IMR-90 (cell line): ENCODE measurements at regions not wholly inside any gene's neighbourhood (a gene's known extent, or its start where the extent isn't known, plus 50 kb on each side); places are given as distances from the start of the nearest gene placed in this dataset.

ENCODE experiments used
- ATAC-seq: fragments of 200-7000 bp; cut with Tn5 transposase; 2 replicates; pipeline ENCODE4 v1.9.1; 2020; ENCODE audit warnings: low read depth, mild to moderate bottlenecking, moderate library complexity
- BruUV-seq: library from RNA; stranded (reverse); fragments of 400-500 nt; replicated peaks from 2 replicates; lab custom pipeline; 2021; lab: Mats Ljungman, UMichigan
- CTCF ChIA-PET: fragments of 300-600 bp; formaldehyde crosslinking; extraction: SDS; loops from one replicate; lab custom pipeline; 2021; ENCODE audit warnings: antibody characterized with exemption; lab: Yijun Ruan, JAX
- POLR2A ChIA-PET: fragments of 300-600 bp; sonication (Branson Sonifier 250); formaldehyde crosslinking; loops from one replicate; lab custom pipeline; 2022; ENCODE audit warnings: antibody characterized with exemption; ENCODE audit not compliant: unreplicated experiment; lab: Charles Lee
- DNase-seq: peaks from one replicate; pipeline ENCODE4 v3.0.0; 2013
- H2AFZ ChIP-seq: replicated peaks from 2 replicates; pipeline ENCODE3; 2013; ENCODE audit warnings: low read length, mild to moderate bottlenecking; ENCODE audit not compliant: poor library complexity
- H2AK5ac ChIP-seq: 2 replicates; pipeline ENCODE4 v1.6.1; 2013; ENCODE audit warnings: low read depth, low read length, inconsistent platforms
- H2AK9ac ChIP-seq: replicated peaks from 2 replicates; pipeline ENCODE3; 2013; ENCODE audit warnings: mild to moderate bottlenecking, low read depth, low read length, moderate library complexity; ENCODE audit not compliant: poor library complexity
- H2BK120ac ChIP-seq: 2 replicates; pipeline ENCODE4 v1.6.1; 2013; ENCODE audit warnings: low read depth, low read length, inconsistent platforms
- H2BK15ac ChIP-seq: 3 replicates; pipeline ENCODE4 v1.6.1; 2013; ENCODE audit warnings: low read depth, low read length, inconsistent platforms
- H2BK20ac ChIP-seq: 2 replicates; pipeline ENCODE4 v1.6.1; 2013; ENCODE audit warnings: low read depth, mild to moderate bottlenecking, inconsistent platforms, low read length, moderate library complexity
- H2BK5ac ChIP-seq: 2 replicates; pipeline ENCODE4 v1.6.1; 2013; ENCODE audit warnings: mild to moderate bottlenecking, low read depth, low read length, inconsistent platforms; ENCODE audit not compliant: poor library complexity, severe bottlenecking
- H3K14ac ChIP-seq: replicated peaks from 2 replicates; pipeline ENCODE4 v1.6.1; 2013; ENCODE audit warnings: low read depth, low read length, inconsistent platforms
- H3K18ac ChIP-seq: 2 replicates; pipeline ENCODE4 v1.6.1; 2013; ENCODE audit warnings: low read depth, low read length, control low read depth
- H3K23ac ChIP-seq: 2 replicates; pipeline ENCODE4 v1.6.1; 2013; ENCODE audit warnings: low read depth, low read length, inconsistent platforms
- H3K27ac ChIP-seq: 2 replicates; pipeline ENCODE4 v1.5.1; 2013; ENCODE audit warnings: mild to moderate bottlenecking, control low read depth, low read length; ENCODE audit not compliant: insufficient read depth
- H3K27me3 ChIP-seq: 2 replicates; pipeline ENCODE4 v1.6.1; 2013; ENCODE audit warnings: low read length; ENCODE audit not compliant: control insufficient read depth, insufficient read depth
- H3K36me3 ChIP-seq: 2 replicates; pipeline ENCODE4 v1.6.1; 2013; ENCODE audit warnings: low read length, mixed read lengths; ENCODE audit not compliant: control insufficient read depth, insufficient read depth
- H3K4ac ChIP-seq: 2 replicates; pipeline ENCODE4 v1.6.1; 2013; ENCODE audit warnings: low read depth, low read length, inconsistent platforms
- H3K4me1 ChIP-seq: 2 replicates; pipeline ENCODE4 v1.6.1; 2013; ENCODE audit warnings: low read length, mixed read lengths; ENCODE audit not compliant: control insufficient read depth, insufficient read depth
- H3K4me2 ChIP-seq: 2 replicates; pipeline ENCODE4 v1.6.1; 2013; ENCODE audit warnings: low read depth, mild to moderate bottlenecking, control low read depth, low read length, moderate library complexity
- H3K4me3 ChIP-seq: 2 replicates; pipeline ENCODE4 v1.5.1; 2013; ENCODE audit warnings: low read depth, mild to moderate bottlenecking, control low read depth, low read length, moderate library complexity; ENCODE audit not compliant: insufficient read depth
- H3K56ac ChIP-seq: 2 replicates; pipeline ENCODE4 v1.6.1; 2013; ENCODE audit warnings: low read length, inconsistent platforms; ENCODE audit not compliant: insufficient read depth; ENCODE audit errors: extremely low read depth
- H3K79me1 ChIP-seq, 2 experiments: 2 replicates each; pipeline ENCODE4 v1.6.1; 2013; ENCODE audit warnings: low read length in 2 of 2, inconsistent platforms in 1 of 2, low read depth in 1 of 2
- H3K9ac ChIP-seq: 2 replicates; pipeline ENCODE4 v1.6.1; 2013; ENCODE audit warnings: low read depth, low read length, control low read depth
- H3K9me1 ChIP-seq: 2 replicates; pipeline ENCODE4 v1.6.1; 2013; ENCODE audit warnings: low read length, inconsistent platforms; ENCODE audit not compliant: insufficient read depth
- H3K9me3 ChIP-seq: 2 replicates; pipeline ENCODE4 v1.6.1; 2013; ENCODE audit warnings: low read length; ENCODE audit not compliant: control insufficient read depth, insufficient read depth
- H4K20me1 ChIP-seq: 2 replicates; pipeline ENCODE4 v1.6.1; 2013; ENCODE audit warnings: low read length, inconsistent platforms; ENCODE audit not compliant: insufficient read depth
- H4K5ac ChIP-seq: 2 replicates; pipeline ENCODE4 v1.6.1; 2013; ENCODE audit warnings: mild to moderate bottlenecking, low read depth, low read length, control low read depth
- H4K8ac ChIP-seq, 2 experiments: 2 replicates each; pipeline ENCODE4 v1.6.1; 2013; ENCODE audit warnings: low read depth in 2 of 2, low read length in 2 of 2, control low read depth in 1 of 2, inconsistent platforms in 1 of 2
- H4K91ac ChIP-seq: 2 replicates; pipeline ENCODE4 v1.6.1; 2013; ENCODE audit warnings: low read depth, low read length, inconsistent platforms; ENCODE audit not compliant: insufficient read depth
- FOS ChIP-seq: fragments of 150-350 bp; IDR thresholded peaks from 2 replicates; pipeline ENCODE4 v1.6.1; 2016; ENCODE audit warnings: low read depth, low read length
- RAD21 ChIP-seq: IDR thresholded peaks from 2 replicates; pipeline ENCODE4 v1.6.1; 2012; ENCODE audit warnings: low read length, improper control_type of control experiment
- whole genome bisulfite sequencing, 2 experiments: methylation state at CpG; one replicate each; pipeline versions ENCODE4 v1.1.5 to v1.1.7; 2013; ENCODE audit warnings: missing lambda C conversion rate in 2 of 2; ENCODE audit not compliant: insufficient read length in 1 of 2; ENCODE audit errors: extremely low coverage in 2 of 2; 5-methylcytosine and 5-hydroxymethylcytosine counted together
- dilution Hi-C: fragments of 300-500 bp; cut with HindIII; formaldehyde crosslinking; loops from one replicate; pipeline ENCODE4 v1.14.3; 2018; ENCODE audit warnings: low sequenced_read_pairs; ENCODE audit not compliant: unreplicated experiment
- in situ Hi-C: fragments of 300-500 bp; cut with MboI; formaldehyde crosslinking; loops from 3 replicates; pipeline ENCODE4 v1.14.3; 2019; ENCODE audit warnings: low sequenced_read_pairs, inconsistent platforms, mixed read lengths
- intact Hi-C: fragments of 100-400 bp; cut with micrococcal nuclease; formaldehyde crosslinking; loops from 2 replicates; pipeline ENCODE4 v1.10.0; 2022

DNA sequence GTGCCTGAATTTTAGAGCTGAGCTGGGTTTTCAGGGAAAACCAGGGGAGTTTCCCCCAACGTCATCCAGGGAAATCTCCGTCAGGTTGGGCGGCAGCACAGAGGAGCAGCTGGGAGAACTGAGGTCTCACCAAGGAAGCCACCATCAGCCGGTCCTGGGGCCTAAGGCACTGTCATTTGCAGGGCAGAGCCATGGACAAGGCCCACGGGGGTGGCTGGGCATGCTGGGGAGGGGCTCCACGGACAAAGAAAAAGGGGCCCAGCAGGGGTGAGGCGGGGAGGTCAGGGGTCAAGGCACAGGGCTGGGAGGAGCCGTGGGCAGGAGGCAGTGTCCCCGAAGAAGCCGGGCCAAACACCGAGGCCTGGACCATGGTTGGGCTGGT, 109.8 kb downstream of the HMX1 start:
- 0% methylated on average over 1 of the region's 11 CpGs; no CpG with 5 or more reads in 1 of the 2 experiments for WGBS, 2 experiments
- no peak overlapping the region for H3K4ac ChIP-seq
- no peak overlapping the region for H4K8ac ChIP-seq
- no peak overlapping the region for H2BK5ac ChIP-seq
- H3K4me2 ChIP-seq = no peak overlapping the region
- H2BK15ac ChIP-seq = no peak overlapping the region
- intact Hi-C loops (no loop called here), in situ Hi-C loops (no loop called here), dilution Hi-C loops (no loop called here)
- no peak overlapping the region for H3K23ac ChIP-seq
- H3K18ac ChIP-seq = no peak overlapping the region
- POLR2A ChIA-PET = no interaction called here
- no peak overlapping the region for H2BK20ac ChIP-seq
- H2AFZ ChIP-seq = no peak overlapping the region
- TF ChIP-seq FOS (no peak), RAD21 (no peak)
- CTCF ChIA-PET = no interaction called here
- H3K9me1 ChIP-seq = no peaks in the 10 kb centered on the region
- no peak overlapping the region for H2BK120ac ChIP-seq
- H3K9ac ChIP-seq = no peak overlapping the region
- no peak for DNase-seq
- BruUV-seq = no TSS peak
- no peak for ATAC-seq
- no peaks in the 10 kb centered on the region for H3K79me1 ChIP-seq
- H3K4me1 ChIP-seq = no peaks in the 10 kb centered on the region
- H3K36me3 ChIP-seq = no peaks in the 10 kb centered on the region
- H3K4me3 ChIP-seq = no peak overlapping the region
- H4K20me1 ChIP-seq = no peaks in the 10 kb centered on the region
- peaks cover 3% of the 10 kb centered on the region for H3K9me3 ChIP-seq
- no peak overlapping the region for H2AK5ac ChIP-seq
- H3K27ac ChIP-seq = no peak overlapping the region
- no peaks in the 10 kb centered on the region for H3K27me3 ChIP-seq
- H4K5ac ChIP-seq = no peak overlapping the region
- H3K14ac ChIP-seq = no peak overlapping the region
- H4K91ac ChIP-seq = no peak overlapping the region
- H3K56ac ChIP-seq = no peak overlapping the region
- no peak overlapping the region for H2AK9ac ChIP-seq
